Testis (tissue), 2 donors: ENCODE measurements at regions not wholly inside any gene's neighbourhood (a gene's known extent, or its start where the extent isn't known, plus 50 kb on each side); places are given as distances from the start of the nearest gene placed in this dataset.

Source experiments
- DNase-seq: peaks from one replicate; pipeline ENCODE4 v3.0.0-alpha.2; 2019
- H3K27ac ChIP-seq, 2 donors: fragments of 200-600 bp; sonication (generic); one replicate each; pipeline ENCODE4 v1.5.1; 2019
- H3K27me3 ChIP-seq: fragments of 200-600 bp; sonication (generic); one replicate; pipeline ENCODE4 v1.5.1; 2019
- H3K36me3 ChIP-seq: fragments of 200-600 bp; sonication (generic); one replicate; pipeline ENCODE4 v1.5.1; 2017; ENCODE audit warnings: low read depth; ENCODE audit errors: missing control alignments
- H3K4me1 ChIP-seq: fragments of 200-600 bp; sonication (generic); one replicate; pipeline ENCODE4 v1.5.1; 2019
- H3K4me3 ChIP-seq, 2 donors: fragments of 200-600 bp; sonication (generic); one replicate each; pipeline ENCODE4 v1.5.1; 2017 to 2019
- H3K9me3 ChIP-seq: fragments of 200-600 bp; sonication (generic); one replicate; pipeline ENCODE4 v1.5.1; 2017
- CTCF ChIP-seq, 3 experiments: fragments of 450-650 bp in 2 of 3; fragments of 200-600 bp in 1 of 3; sonication (generic) in 1 of 3; IDR thresholded peaks; one replicate each; pipeline ENCODE4 v1.5.1; 2016 to 2019; ENCODE audit warnings: antibody characterized with exemption in 3 of 3, mild to moderate bottlenecking in 2 of 3, moderate library complexity in 1 of 3
- POLR2A ChIP-seq: fragments of 450-650 bp; IDR thresholded peaks from one replicate; pipeline ENCODE4 v1.6.1; 2017; ENCODE audit warnings: antibody characterized with exemption, mild to moderate bottlenecking, moderate library complexity
- WGBS, 2 donors: methylation state at CpG; one replicate each; pipeline ENCODE4 v1.1.5; 2018; 5-methylcytosine and 5-hydroxymethylcytosine counted together
- intact Hi-C: fragments of 100-400 bp; cut with DNase I; formaldehyde crosslinking; loops from one replicate; pipeline ENCODE4 v1.15.1; 2023; ENCODE audit warnings: low total_unique reads

- 90 to 92% methylated on average over 5 of the region's 5 CpGs for WGBS, 2 donors
- no peak for DNase-seq
- no peaks in the 10 kb centered on the region for H3K4me1 ChIP-seq
- no peaks in the 10 kb centered on the region for H3K27me3 ChIP-seq
- H3K4me3 ChIP-seq: no peak overlapping the region
- H3K36me3 ChIP-seq: no peaks in the 10 kb centered on the region
- no peaks in the 10 kb centered on the region for H3K9me3 ChIP-seq
- TF ChIP-seq CTCF (IDR thresholded peaks at IDR 0.05) (no peak), POLR2A (no peak)
- H3K27ac ChIP-seq: no peak overlapping the region
- intact Hi-C loops: no loop called here
These were observed 67.1 kb upstream of the ZMYND8 start for GRCh38 chr20:47423586-47423985.

- intact Hi-C loops: no loop called here
- 74 to 89% methylated on average over 2 of the region's 2 CpGs for WGBS, 2 donors
- Histone ChIP-seq H3K4me1 (no peaks in the 10 kb centered on the region), H3K27ac (no peak overlapping the region), H3K9me3 (no peaks in the 10 kb centered on the region), H3K36me3 (no peaks in the 10 kb centered on the region), H3K27me3 (no peaks in the 10 kb centered on the region), H3K4me3 (no peak overlapping the region)
- TF ChIP-seq POLR2A (no peak), CTCF (IDR thresholded peaks at IDR 0.05) (no peak)
- DNase-seq: no peak
These were observed 70.6 kb upstream of the ZMYND8 start for GRCh38 chr20:47427067-47427466.

- Histone ChIP-seq H3K27me3 (no peaks in the 10 kb centered on the region), H3K4me1 (no peaks in the 10 kb centered on the region), H3K9me3 (no peaks in the 10 kb centered on the region), H3K4me3 (no peak overlapping the region), H3K36me3 (no peaks in the 10 kb centered on the region), H3K27ac (no peak overlapping the region)
- no peak for DNase-seq
- WGBS, 2 donors: 87 to 90% methylated on average over 4 of the region's 4 CpGs
- intact Hi-C loops: no loop called here
- TF ChIP-seq CTCF (IDR thresholded peaks at IDR 0.05): no peak
- no peak for TF ChIP-seq POLR2A
These were observed 71.2 kb upstream of the ZMYND8 start for GRCh38 chr20:47427746-47428145.

- DNase-seq: no peak
- Histone ChIP-seq H3K9me3 (no peaks in the 10 kb centered on the region), H3K4me1 (no peaks in the 10 kb centered on the region), H3K27ac (no peak overlapping the region), H3K4me3 (no peak overlapping the region), H3K27me3 (no peaks in the 10 kb centered on the region), H3K36me3 (no peaks in the 10 kb centered on the region)
- WGBS, 2 donors: 38 to 76% methylated on average over 3 of the region's 3 CpGs
- TF ChIP-seq CTCF (IDR thresholded peaks at IDR 0.05): no peak
- TF ChIP-seq POLR2A: no peak
- intact Hi-C loops: no loop called here
These were observed 71.7 kb upstream of the ZMYND8 start for GRCh38 chr20:47428164-47428563.

- Histone ChIP-seq H3K27me3 (no peaks in the 10 kb centered on the region), H3K36me3 (no peaks in the 10 kb centered on the region), H3K4me3 (no peak overlapping the region), H3K27ac (no peak overlapping the region), H3K9me3 (no peaks in the 10 kb centered on the region), H3K4me1 (no peaks in the 10 kb centered on the region)
- 80 to 83% methylated on average over 4 of the region's 4 CpGs for WGBS, 2 donors
- intact Hi-C loops: no loop called here
- TF ChIP-seq POLR2A: no peak
- TF ChIP-seq CTCF (IDR thresholded peaks at IDR 0.05): no peak
- no peak for DNase-seq
These were observed 72.4 kb upstream of the ZMYND8 start for GRCh38 chr20:47428851-47429336.
